ENCODE measurements at regions not wholly inside any gene's neighbourhood (a gene's known extent, or its start where the extent isn't known, plus 50 kb on each side); places are given as distances from the start of the nearest gene placed in this dataset.

DNA sequence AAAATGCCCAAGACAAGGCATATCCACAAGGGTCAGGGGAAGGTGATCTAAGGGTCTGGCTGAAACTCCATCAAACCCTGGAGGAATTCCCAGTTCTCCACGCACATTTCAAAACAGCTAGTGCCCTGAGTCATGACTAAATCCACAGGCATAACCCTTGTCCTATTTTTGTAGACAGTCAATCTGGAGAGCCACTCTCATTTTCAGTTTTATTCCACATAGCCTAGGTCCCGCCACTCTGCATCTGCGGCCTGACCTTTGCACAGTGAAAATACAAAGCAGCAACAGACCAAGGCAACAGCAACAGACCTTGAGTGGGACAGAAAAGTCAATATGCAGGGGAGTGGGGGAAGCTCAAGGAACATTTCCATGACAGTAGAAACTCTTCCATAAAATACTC lies 201.4 kb upstream of the NPVF start:
- Histone ChIP-seq H3K9ac (ENCODE audit: low read length) (no peak overlapping the region), H3K4me3 (ENCODE audit: insufficient read depth, low read depth, low read length) (no peak overlapping the region), H4K20me1 (ENCODE audit: insufficient read depth, low read length) (no peaks in the 10 kb centered on the region), H3K4me2 (ENCODE audit: low read length) (no peak overlapping the region), H3K4me1 (ENCODE audit: insufficient read depth, low read length) (no peaks in the 10 kb centered on the region), H2AFZ (ENCODE audit: low read depth, low read length) (no peak overlapping the region), H3K27ac (ENCODE audit: low read depth, low read length) (no peak overlapping the region), H3K9me3 (ENCODE audit: insufficient read depth, low read depth, low read length) (no peaks in the 10 kb centered on the region), H3K27me3 (ENCODE audit: insufficient read depth, low read length) (no peaks in the 10 kb centered on the region), H3K79me2 (ENCODE audit: insufficient read depth, low read length) (no peaks in the 10 kb centered on the region), H3K36me3 (ENCODE audit: insufficient read depth, low read length) (no peaks in the 10 kb centered on the region)
- Mint-ChIP-seq H3K36me3 (ENCODE audit: low read depth, unreplicated experiment) (no peaks in the 10 kb centered on the region), H3K9me3 (ENCODE audit: unreplicated experiment) (no peaks in the 10 kb centered on the region), H3K27me3 (ENCODE audit: low read depth, unreplicated experiment) (peaks cover 5% of the 10 kb centered on the region), H3K4me1 (ENCODE audit: low read depth, unreplicated experiment) (peaks cover 4% of the 10 kb centered on the region), H3K4me3 (ENCODE audit: unreplicated experiment) (no peak overlapping the region), H3K27ac (ENCODE audit: unreplicated experiment) (no peak overlapping the region)
- no peak for TF ChIP-seq EZH2 (IDR thresholded peaks at IDR 0.05; ENCODE audit: insufficient read depth, low read length)
- FAIRE-seq (no peak), DNase-seq (ENCODE audit: low read depth) (no peak)

DNA sequence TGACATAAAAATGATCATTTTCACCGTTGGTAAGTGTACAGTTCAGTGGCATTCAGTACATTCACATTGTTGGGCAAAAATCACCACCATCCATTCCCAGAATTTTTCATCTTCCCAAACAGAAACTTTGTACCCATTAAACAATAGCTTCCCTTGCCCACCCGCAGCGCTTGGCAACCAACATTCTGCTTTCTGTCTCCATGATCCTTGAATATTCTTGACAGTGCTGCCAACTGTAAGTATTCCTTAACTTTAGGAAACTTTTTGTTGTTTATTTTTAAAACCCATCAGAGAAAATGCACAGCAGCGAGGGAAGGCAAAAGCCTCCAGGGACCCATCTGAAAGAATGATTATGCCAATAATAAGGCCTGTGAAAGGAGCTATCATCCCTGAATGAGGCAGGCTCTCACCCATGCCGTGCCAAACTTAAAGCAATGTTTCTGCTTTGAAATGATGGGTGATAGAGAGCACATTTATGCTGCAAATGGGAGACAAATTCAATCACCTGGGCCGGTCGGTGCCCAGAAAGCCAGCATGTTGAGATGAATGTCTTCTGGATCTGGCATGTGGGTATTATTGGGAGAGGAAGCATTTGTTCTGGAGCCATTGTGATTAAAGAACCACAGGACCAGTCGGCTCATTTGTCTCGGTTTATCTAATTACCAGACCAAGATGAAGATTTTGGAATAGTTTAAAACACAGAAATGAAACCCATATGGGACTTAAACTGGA lies 202.1 kb upstream of the NPVF start:
- FAIRE-seq = no peak
- no peak overlapping the region for H3K4me2 ChIP-seq (ENCODE audit: low read length)

DNA sequence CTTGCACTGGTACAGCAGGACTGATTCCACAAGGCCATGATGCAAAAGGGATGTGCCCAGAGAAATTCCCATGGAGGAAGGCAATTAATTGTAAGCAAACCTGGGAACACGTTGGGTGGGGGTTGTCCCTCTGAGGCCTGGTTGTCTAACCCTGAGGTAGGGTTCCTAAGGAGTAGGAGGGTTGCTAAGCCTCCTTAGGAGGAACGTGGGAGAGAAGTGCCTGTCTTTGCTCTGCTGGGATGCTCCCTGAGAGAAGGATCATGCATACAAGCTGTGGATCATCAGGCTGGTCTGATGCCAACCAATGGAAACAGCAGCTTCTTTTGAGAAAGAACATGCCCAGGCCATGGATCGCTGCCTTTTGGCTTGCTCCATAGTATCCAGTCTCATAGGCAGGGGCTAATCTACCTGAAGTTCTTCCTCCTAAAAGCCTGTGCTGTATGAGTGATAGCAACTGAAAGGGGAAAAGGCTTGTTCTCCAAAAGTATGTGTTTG lies 203.7 kb upstream of the NPVF start:
- Mint-ChIP-seq H3K36me3 (ENCODE audit: low read depth, unreplicated experiment) (no peaks in the 10 kb centered on the region), H3K4me3 (ENCODE audit: unreplicated experiment) (no peak overlapping the region), H3K4me1 (ENCODE audit: low read depth, unreplicated experiment) (peaks cover 4% of the 10 kb centered on the region), H3K27ac (ENCODE audit: unreplicated experiment) (no peak overlapping the region), H3K9me3 (ENCODE audit: unreplicated experiment) (no peaks in the 10 kb centered on the region), H3K27me3 (ENCODE audit: low read depth, unreplicated experiment) (peaks cover 5% of the 10 kb centered on the region)
- H3K9me3 ChIP-seq (ENCODE audit: insufficient read depth, low read depth, low read length) = no peaks in the 10 kb centered on the region
- H3K4me1 ChIP-seq (ENCODE audit: insufficient read depth, low read length) = no peaks in the 10 kb centered on the region
- no peak overlapping the region for H3K9ac ChIP-seq (ENCODE audit: low read length)
- FAIRE-seq (no peak), DNase-seq (ENCODE audit: low read depth) (no peak)
- no peak overlapping the region for H3K4me3 ChIP-seq (ENCODE audit: insufficient read depth, low read depth, low read length)
- H3K36me3 ChIP-seq (ENCODE audit: insufficient read depth, low read length) = no peaks in the 10 kb centered on the region
- H3K27me3 ChIP-seq (ENCODE audit: insufficient read depth, low read length) = no peaks in the 10 kb centered on the region
- TF ChIP-seq, protein P1, sequence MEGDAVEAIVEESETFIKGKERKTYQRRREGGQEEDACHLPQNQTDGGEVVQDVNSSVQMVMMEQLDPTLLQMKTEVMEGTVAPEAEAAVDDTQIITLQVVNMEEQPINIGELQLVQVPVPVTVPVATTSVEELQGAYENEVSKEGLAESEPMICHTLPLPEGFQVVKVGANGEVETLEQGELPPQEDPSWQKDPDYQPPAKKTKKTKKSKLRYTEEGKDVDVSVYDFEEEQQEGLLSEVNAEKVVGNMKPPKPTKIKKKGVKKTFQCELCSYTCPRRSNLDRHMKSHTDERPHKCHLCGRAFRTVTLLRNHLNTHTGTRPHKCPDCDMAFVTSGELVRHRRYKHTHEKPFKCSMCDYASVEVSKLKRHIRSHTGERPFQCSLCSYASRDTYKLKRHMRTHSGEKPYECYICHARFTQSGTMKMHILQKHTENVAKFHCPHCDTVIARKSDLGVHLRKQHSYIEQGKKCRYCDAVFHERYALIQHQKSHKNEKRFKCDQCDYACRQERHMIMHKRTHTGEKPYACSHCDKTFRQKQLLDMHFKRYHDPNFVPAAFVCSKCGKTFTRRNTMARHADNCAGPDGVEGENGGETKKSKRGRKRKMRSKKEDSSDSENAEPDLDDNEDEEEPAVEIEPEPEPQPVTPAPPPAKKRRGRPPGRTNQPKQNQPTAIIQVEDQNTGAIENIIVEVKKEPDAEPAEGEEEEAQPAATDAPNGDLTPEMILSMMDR (IDR thresholded peaks at IDR 0.05; ENCODE audit: insufficient read depth, low read depth, low read length) = no peak
- TF ChIP-seq EZH2 (IDR thresholded peaks at IDR 0.05; ENCODE audit: insufficient read depth, low read length) = no peak
- no peaks in the 10 kb centered on the region for H3K79me2 ChIP-seq (ENCODE audit: insufficient read depth, low read length)
- no peak overlapping the region for H3K4me2 ChIP-seq (ENCODE audit: low read length)
- H2AFZ ChIP-seq (ENCODE audit: low read depth, low read length) = no peak overlapping the region
- H3K27ac ChIP-seq (ENCODE audit: low read depth, low read length) = no peak overlapping the region
- no peaks in the 10 kb centered on the region for H4K20me1 ChIP-seq (ENCODE audit: insufficient read depth, low read length)

More for the DNA sequence above, 202.1 kb upstream of the NPVF start:
- no peaks in the 10 kb centered on the region for H4K20me1 ChIP-seq (ENCODE audit: insufficient read depth, low read length)
- no peaks in the 10 kb centered on the region for H3K4me1 ChIP-seq (ENCODE audit: insufficient read depth, low read length)
- H3K27me3 Mint-ChIP-seq (ENCODE audit: low read depth, unreplicated experiment) = peaks cover 5% of the 10 kb centered on the region
- H3K36me3 Mint-ChIP-seq (ENCODE audit: low read depth, unreplicated experiment) = no peaks in the 10 kb centered on the region
- no peak overlapping the region for H3K27ac ChIP-seq (ENCODE audit: low read depth, low read length)
- no peaks in the 10 kb centered on the region for H3K79me2 ChIP-seq (ENCODE audit: insufficient read depth, low read length)
- TF ChIP-seq, protein P1 (IDR thresholded peaks at IDR 0.05; ENCODE audit: insufficient read depth, low read depth, low read length) = no peak
- TF ChIP-seq EZH2 (IDR thresholded peaks at IDR 0.05; ENCODE audit: insufficient read depth, low read length) = no peak
- no peak for DNase-seq (ENCODE audit: low read depth)
- no peak overlapping the region for H3K4me3 ChIP-seq (ENCODE audit: insufficient read depth, low read depth, low read length)
- no peaks in the 10 kb centered on the region for H3K36me3 ChIP-seq (ENCODE audit: insufficient read depth, low read length)
- H2AFZ ChIP-seq (ENCODE audit: low read depth, low read length) = no peak overlapping the region
- H3K9me3 Mint-ChIP-seq (ENCODE audit: unreplicated experiment) = no peaks in the 10 kb centered on the region
- H3K4me1 Mint-ChIP-seq (ENCODE audit: low read depth, unreplicated experiment) = peaks cover 4% of the 10 kb centered on the region
- no peaks in the 10 kb centered on the region for H3K9me3 ChIP-seq (ENCODE audit: insufficient read depth, low read depth, low read length)
- H3K27ac Mint-ChIP-seq (ENCODE audit: unreplicated experiment) = no peak overlapping the region
- no peak overlapping the region for H3K9ac ChIP-seq (ENCODE audit: low read length)
- no peak overlapping the region for H3K4me3 Mint-ChIP-seq (ENCODE audit: unreplicated experiment)
- no peaks in the 10 kb centered on the region for H3K27me3 ChIP-seq (ENCODE audit: insufficient read depth, low read length)

All from astrocyte (in vitro differentiated cells and primary cell).